ENCODE measurements at regions not wholly inside any gene's neighbourhood (a gene's known extent, or its start where the extent isn't known, plus 50 kb on each side); places are given as distances from the start of the nearest gene placed in this dataset.
"Not testable (repeated sequence)": the region's sequence is repeated elsewhere in the genome, so short reads cannot be mapped to it uniquely, and the experiment has no call there.

- TF ChIP-seq LEF1 (IDR thresholded peaks at IDR 0.05; ENCODE audit: borderline replicate concordance) = no peak
- no peak for TF ChIP-seq HDGF (IDR thresholded peaks at IDR 0.05; ENCODE audit: borderline replicate concordance)
- TF ChIP-seq ELF4 (IDR thresholded peaks at IDR 0.05) = no peak
- no peak for TF ChIP-seq FOXA1 (IDR thresholded peaks at IDR 0.05)
- no peak for TF ChIP-seq CTBP1 (IDR thresholded peaks at IDR 0.05; ENCODE audit: borderline replicate concordance)
- TF ChIP-seq L3MBTL2 (conservative IDR thresholded peaks at IDR 0.05) = no peak
- no peak for TF ChIP-seq FOXM1 (IDR thresholded peaks at IDR 0.05; ENCODE audit: borderline replicate concordance)
- TF ChIP-seq PKNOX1 (IDR thresholded peaks at IDR 0.05) = no peak
- TF ChIP-seq ZNF384 (IDR thresholded peaks at IDR 0.05) = no peak
- no peak for TF ChIP-seq SP1 (IDR thresholded peaks at IDR 0.05)
- ChIA-PET POLR2A (no interaction called here), CTCF (no interaction called here)
- DNase-seq (ENCODE audit: extremely low spot score) = no peak
Observed at GRCh38 chr20:54995553-54995952, 520.2 kb downstream of the DOK5 start.

- TF ChIP-seq CTBP1 (IDR thresholded peaks at IDR 0.05; ENCODE audit: borderline replicate concordance) (no peak), L3MBTL2 (conservative IDR thresholded peaks at IDR 0.05) (no peak), SP1 (IDR thresholded peaks at IDR 0.05) (no peak), FOXM1 (IDR thresholded peaks at IDR 0.05; ENCODE audit: borderline replicate concordance) (no peak), TARDBP (IDR thresholded peaks at IDR 0.05) (no peak), ARNT (IDR thresholded peaks at IDR 0.05) (no peak)
- DNase-seq (ENCODE audit: extremely low spot score) = no peak
- POLR2A ChIA-PET = no interaction called here
- CTCF ChIA-PET = no interaction called here
Observed at GRCh38 chr20:54995011-54995410, 519.6 kb downstream of the DOK5 start.

- DNase-seq (ENCODE audit: extremely low spot score) = no peak
- CTCF ChIA-PET = no interaction called here
- no peak for TF ChIP-seq TARDBP (IDR thresholded peaks at IDR 0.05)
- POLR2A ChIA-PET = no interaction called here
Observed at GRCh38 chr20:54985091-54985490, 509.7 kb downstream of the DOK5 start.

- CTCF ChIA-PET = no interaction called here
- TF ChIP-seq FOXK2 (IDR thresholded peaks at IDR 0.05) (no peak), SP1 (IDR thresholded peaks at IDR 0.05) (no peak), BHLHE40 (IDR thresholded peaks at IDR 0.05; ENCODE audit: borderline replicate concordance) (no peak), SUZ12 (IDR thresholded peaks at IDR 0.05) (no peak), FOXA1 (IDR thresholded peaks at IDR 0.05) (no peak), TARDBP (IDR thresholded peaks at IDR 0.05) (no peak), ARNT (IDR thresholded peaks at IDR 0.05) (no peak), CTBP1 (IDR thresholded peaks at IDR 0.05; ENCODE audit: borderline replicate concordance) (no peak), L3MBTL2 (conservative IDR thresholded peaks at IDR 0.05) (no peak), ZNF384 (IDR thresholded peaks at IDR 0.05) (no peak), HDGF (IDR thresholded peaks at IDR 0.05; ENCODE audit: borderline replicate concordance) (no peak), PKNOX1 (IDR thresholded peaks at IDR 0.05) (no peak)
- DNase-seq (ENCODE audit: extremely low spot score) = no peak
- POLR2A ChIA-PET = no interaction called here
Observed at GRCh38 chr20:54984104-54984448, 508.7 kb downstream of the DOK5 start.

- DNase-seq (ENCODE audit: extremely low spot score); POLR2A ChIA-PET; CTCF ChIA-PET: not testable (repeated sequence)
Observed at GRCh38 chr20:54983394-54984103, 508.2 kb downstream of the DOK5 start.

GRCh38 chr20:54981175-54981574 lies 505.8 kb downstream of the DOK5 start:
- TF ChIP-seq CTBP1 (IDR thresholded peaks at IDR 0.05; ENCODE audit: borderline replicate concordance) (no peak), SUZ12 (IDR thresholded peaks at IDR 0.05) (no peak), LEF1 (IDR thresholded peaks at IDR 0.05; ENCODE audit: borderline replicate concordance) (no peak), ELF4 (IDR thresholded peaks at IDR 0.05) (no peak), NFRKB (IDR thresholded peaks at IDR 0.05) (no peak), FOXM1 (IDR thresholded peaks at IDR 0.05; ENCODE audit: borderline replicate concordance) (no peak), FOXK2 (IDR thresholded peaks at IDR 0.05) (no peak), PKNOX1 (IDR thresholded peaks at IDR 0.05) (no peak), TARDBP (IDR thresholded peaks at IDR 0.05) (no peak), SP1 (IDR thresholded peaks at IDR 0.05) (no peak), HDGF (IDR thresholded peaks at IDR 0.05; ENCODE audit: borderline replicate concordance) (no peak), ZNF384 (IDR thresholded peaks at IDR 0.05) (no peak), L3MBTL2 (conservative IDR thresholded peaks at IDR 0.05) (no peak), BHLHE40 (IDR thresholded peaks at IDR 0.05; ENCODE audit: borderline replicate concordance) (no peak), ARNT (IDR thresholded peaks at IDR 0.05) (no peak)
- CTCF ChIA-PET = no interaction called here
- DNase-seq (ENCODE audit: extremely low spot score) = no peak
- POLR2A ChIA-PET = no interaction called here
